ENCODE measurements at regions not wholly inside any gene's neighbourhood (a gene's known extent, or its start where the extent isn't known, plus 50 kb on each side); places are given as distances from the start of the nearest gene placed in this dataset.

DNA sequence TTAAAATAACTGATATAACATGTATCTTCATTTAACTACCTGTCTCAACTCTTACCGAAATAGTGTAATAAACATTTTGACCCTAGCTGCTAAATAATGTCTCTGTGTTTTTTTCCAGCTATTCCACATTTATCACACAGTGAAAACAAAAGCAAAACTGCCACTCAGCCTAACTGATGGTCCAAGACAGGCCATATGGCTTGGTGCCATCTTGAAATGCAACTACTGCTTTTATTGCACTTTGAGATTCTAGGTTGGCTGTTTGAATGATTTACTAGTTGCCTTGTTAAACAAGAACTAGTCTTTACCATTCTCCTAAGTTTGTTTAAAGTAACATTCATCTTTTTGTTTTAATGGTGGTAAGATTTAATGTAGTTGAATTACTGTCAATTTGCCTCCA is 739.8 kb downstream of the TFAP2A start:
- Histone ChIP-seq H3K27ac (ENCODE audit: low read length) (no peak overlapping the region), H3K9ac (ENCODE audit: low read length in 2 of 2) (no peak overlapping the region), H3K27me3 (ENCODE audit: control insufficient read depth in 1 of 2, insufficient read depth in 2 of 2, low read length in 2 of 2) (no peaks in the 10 kb centered on the region), H3K4me1 (ENCODE audit: control insufficient read depth, insufficient read depth, low read length) (no peaks in the 10 kb centered on the region), H3K36me3 (ENCODE audit: control insufficient read depth in 2 of 2, insufficient read depth in 2 of 2, low read length in 2 of 2) (no peaks in the 10 kb centered on the region), H3K9me3 (ENCODE audit: control insufficient read depth in 2 of 2, low read length in 2 of 2) (no peaks in the 10 kb centered on the region), H3K4me3 (ENCODE audit: low read length in 2 of 2) (no peak overlapping the region)

DNA sequence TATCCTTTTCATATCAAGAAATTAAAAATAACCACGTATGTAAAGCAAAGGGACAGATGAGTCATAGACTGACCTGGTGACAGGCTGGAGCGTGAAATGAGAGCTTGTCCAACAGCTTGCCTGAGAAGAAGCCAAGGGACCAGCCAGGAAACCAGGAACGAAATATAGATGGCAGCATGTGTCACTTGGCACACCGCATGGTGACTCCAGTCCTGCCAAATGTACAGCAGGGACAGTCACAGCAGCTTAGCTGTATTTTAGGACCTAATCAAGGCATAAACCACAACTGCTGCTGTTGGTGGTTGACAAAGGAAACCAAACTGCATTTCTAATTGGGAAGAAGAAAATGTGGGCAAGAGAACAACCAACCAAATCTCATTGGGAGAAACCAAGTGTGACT is 755.0 kb downstream of the TFAP2A start:
- Histone ChIP-seq H3K36me3 (ENCODE audit: control insufficient read depth in 2 of 2, insufficient read depth in 2 of 2, low read length in 2 of 2) (no peaks in the 10 kb centered on the region), H3K4me1 (ENCODE audit: control insufficient read depth, insufficient read depth, low read length) (no peaks in the 10 kb centered on the region), H3K9ac (ENCODE audit: low read length in 2 of 2) (no peak overlapping the region), H3K27me3 (ENCODE audit: control insufficient read depth in 1 of 2, insufficient read depth in 2 of 2, low read length in 2 of 2) (no peaks in the 10 kb centered on the region), H3K9me3 (ENCODE audit: control insufficient read depth in 2 of 2, low read length in 2 of 2) (no peaks in the 10 kb centered on the region), H3K4me3 (ENCODE audit: low read length in 2 of 2) (no peak overlapping the region), H3K27ac (ENCODE audit: low read length) (no peak overlapping the region)

DNA sequence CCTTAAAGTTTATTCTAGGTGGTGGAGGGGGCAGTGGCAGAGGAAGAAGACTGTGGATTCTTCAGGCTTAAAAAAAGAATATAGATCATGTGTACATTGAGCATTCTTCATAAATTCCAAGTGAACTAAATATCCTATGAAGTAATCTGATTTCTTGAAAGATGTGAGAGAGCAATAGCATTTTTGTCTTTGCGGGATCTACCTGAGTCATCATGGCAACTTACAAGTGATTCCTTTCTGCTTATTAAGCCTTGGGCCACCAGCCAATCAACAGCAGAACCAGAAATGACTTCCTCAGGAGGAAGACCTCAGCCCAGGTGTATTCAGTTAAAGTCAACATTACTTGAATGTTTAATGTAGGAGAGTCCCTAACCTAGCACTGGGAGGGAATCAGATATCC is 756.9 kb downstream of the TFAP2A start:
- Histone ChIP-seq H3K4me1 (ENCODE audit: control insufficient read depth, insufficient read depth, low read length) (no peaks in the 10 kb centered on the region), H3K27ac (ENCODE audit: low read length) (no peak overlapping the region), H3K27me3 (ENCODE audit: control insufficient read depth in 1 of 2, insufficient read depth in 2 of 2, low read length in 2 of 2) (no peaks in the 10 kb centered on the region), H3K9me3 (ENCODE audit: control insufficient read depth in 2 of 2, low read length in 2 of 2) (no peaks in the 10 kb centered on the region), H3K36me3 (ENCODE audit: control insufficient read depth in 2 of 2, insufficient read depth in 2 of 2, low read length in 2 of 2) (no peaks in the 10 kb centered on the region), H3K9ac (ENCODE audit: low read length in 2 of 2) (no peak overlapping the region), H3K4me3 (ENCODE audit: low read length in 2 of 2) (no peak overlapping the region)

DNA sequence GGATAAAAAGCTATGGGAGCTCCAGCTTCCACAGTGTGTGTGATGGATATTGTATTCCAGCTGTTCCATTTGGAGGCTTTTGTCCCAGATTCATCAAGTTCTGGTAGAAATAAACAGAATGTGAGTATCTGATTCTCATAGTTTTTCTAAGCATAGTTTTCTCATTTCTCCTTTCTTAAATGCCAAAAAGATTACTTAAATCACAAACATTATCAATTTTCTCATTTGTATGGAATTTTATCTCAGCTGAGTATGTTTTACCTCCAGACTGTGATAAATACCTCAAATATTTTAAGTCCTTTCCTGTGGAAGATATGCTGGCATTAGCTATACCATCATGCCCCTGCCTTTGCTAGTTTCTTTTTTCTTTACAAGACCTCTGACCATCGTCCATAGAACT is 767.3 kb downstream of the TFAP2A start:
- Histone ChIP-seq H3K36me3 (ENCODE audit: control insufficient read depth in 2 of 2, insufficient read depth in 2 of 2, low read length in 2 of 2) (no peaks in the 10 kb centered on the region), H3K4me1 (ENCODE audit: control insufficient read depth, insufficient read depth, low read length) (no peaks in the 10 kb centered on the region), H3K27ac (ENCODE audit: low read length) (no peak overlapping the region), H3K4me3 (ENCODE audit: low read length in 2 of 2) (no peak overlapping the region), H3K27me3 (ENCODE audit: control insufficient read depth in 1 of 2, insufficient read depth in 2 of 2, low read length in 2 of 2) (no peaks in the 10 kb centered on the region), H3K9ac (ENCODE audit: low read length in 2 of 2) (no peak overlapping the region), H3K9me3 (ENCODE audit: control insufficient read depth in 2 of 2, low read length in 2 of 2) (no peaks in the 10 kb centered on the region)

DNA sequence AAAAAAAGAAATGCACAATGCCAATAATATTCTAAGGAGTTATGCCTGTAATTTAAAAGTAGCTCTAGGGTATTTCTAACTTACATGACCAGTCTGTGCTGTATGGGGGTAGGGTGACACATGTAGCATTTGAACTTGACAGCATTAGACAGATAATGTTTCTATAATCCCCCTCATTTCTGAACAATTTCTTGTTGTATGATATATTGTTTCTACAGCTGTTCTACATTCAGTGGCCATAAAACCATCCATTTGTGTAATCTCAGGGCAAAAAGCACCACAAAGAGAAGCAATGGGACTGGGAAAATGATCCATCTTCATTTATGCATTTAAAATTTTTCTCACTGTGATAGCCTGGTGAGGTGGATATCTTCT is 767.8 kb downstream of the TFAP2A start:
- Histone ChIP-seq H3K9me3 (ENCODE audit: control insufficient read depth in 2 of 2, low read length in 2 of 2) (no peaks in the 10 kb centered on the region), H3K4me3 (ENCODE audit: low read length in 2 of 2) (no peak overlapping the region), H3K9ac (ENCODE audit: low read length in 2 of 2) (no peak overlapping the region), H3K27me3 (ENCODE audit: control insufficient read depth in 1 of 2, insufficient read depth in 2 of 2, low read length in 2 of 2) (no peaks in the 10 kb centered on the region), H3K36me3 (ENCODE audit: control insufficient read depth in 2 of 2, insufficient read depth in 2 of 2, low read length in 2 of 2) (no peaks in the 10 kb centered on the region), H3K27ac (ENCODE audit: low read length) (no peak overlapping the region), H3K4me1 (ENCODE audit: control insufficient read depth, insufficient read depth, low read length) (no peaks in the 10 kb centered on the region)

DNA sequence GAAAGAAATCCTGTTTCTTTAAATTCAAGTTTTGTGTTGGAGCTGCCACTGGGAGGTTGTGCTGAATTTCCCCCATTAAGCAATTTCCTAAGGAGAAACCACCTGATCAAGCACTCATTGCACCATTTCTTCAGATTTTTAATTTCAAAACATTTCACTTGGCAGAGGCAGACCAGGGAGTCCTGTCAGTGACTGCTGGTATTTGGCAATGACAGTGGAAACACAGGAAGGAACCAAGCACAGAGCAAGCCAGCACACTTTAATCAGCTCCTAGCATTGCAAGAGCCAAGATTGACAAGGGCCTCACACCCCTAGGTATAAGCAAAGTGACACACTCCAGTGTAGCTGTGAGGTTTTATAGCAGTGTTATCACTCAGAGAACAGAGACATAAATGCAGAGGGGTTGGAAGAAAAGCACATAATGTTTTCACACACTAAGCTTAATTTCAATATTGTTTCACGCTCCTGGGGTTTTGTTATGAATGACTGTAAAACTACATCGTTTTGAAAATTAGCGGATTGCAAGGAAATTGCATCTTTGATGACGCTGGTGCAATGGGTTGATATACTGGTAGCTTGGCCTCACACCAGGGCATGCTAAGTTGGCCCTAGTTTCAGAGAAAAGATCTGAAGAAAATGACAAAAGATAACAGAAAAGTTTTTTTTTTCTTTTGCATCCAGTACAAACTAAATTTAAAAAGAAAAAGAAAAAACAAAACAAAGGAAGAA is 768.4 kb downstream of the TFAP2A start:
- H3K27me3 ChIP-seq (ENCODE audit: control insufficient read depth in 1 of 2, insufficient read depth in 2 of 2, low read length in 2 of 2), result no peaks in the 10 kb centered on the region

DNA sequence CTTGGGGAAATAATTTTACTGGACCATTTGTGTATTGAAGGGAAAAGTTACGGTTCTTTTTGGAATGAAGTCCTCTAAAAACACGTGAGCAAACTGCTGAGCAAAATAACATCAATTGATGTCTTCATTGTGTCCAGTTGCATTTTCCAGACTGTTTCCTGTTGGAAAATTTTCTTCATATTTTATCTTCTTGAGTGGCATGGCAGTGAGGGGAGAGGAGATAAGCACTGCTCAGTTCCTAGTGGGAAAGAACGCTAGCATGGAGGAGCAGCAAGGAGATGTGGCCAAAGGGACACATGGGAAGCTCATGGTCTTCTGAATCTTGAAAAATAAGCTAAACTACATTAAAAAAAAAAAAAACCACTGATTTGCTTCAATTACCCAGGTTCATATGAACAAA is 776.0 kb downstream of the TFAP2A start:
- Histone ChIP-seq H3K9ac (ENCODE audit: low read length in 2 of 2) (no peak overlapping the region), H3K27me3 (ENCODE audit: control insufficient read depth in 1 of 2, insufficient read depth in 2 of 2, low read length in 2 of 2) (no peaks in the 10 kb centered on the region), H3K4me3 (ENCODE audit: low read length in 2 of 2) (no peak overlapping the region), H3K36me3 (ENCODE audit: control insufficient read depth in 2 of 2, insufficient read depth in 2 of 2, low read length in 2 of 2) (no peaks in the 10 kb centered on the region), H3K27ac (ENCODE audit: low read length) (no peak overlapping the region), H3K9me3 (ENCODE audit: control insufficient read depth in 2 of 2, low read length in 2 of 2) (no peaks in the 10 kb centered on the region), H3K4me1 (ENCODE audit: control insufficient read depth, insufficient read depth, low read length) (no peaks in the 10 kb centered on the region)

More for the DNA sequence above, 768.4 kb downstream of the TFAP2A start:
- no peaks in the 10 kb centered on the region for H3K9me3 ChIP-seq (ENCODE audit: control insufficient read depth in 2 of 2, low read length in 2 of 2)
- H3K27ac ChIP-seq (ENCODE audit: low read length), result no peak overlapping the region
- no peak overlapping the region for H3K4me3 ChIP-seq (ENCODE audit: low read length in 2 of 2)
- H3K4me1 ChIP-seq (ENCODE audit: control insufficient read depth, insufficient read depth, low read length), result no peaks in the 10 kb centered on the region
- no peaks in the 10 kb centered on the region for H3K36me3 ChIP-seq (ENCODE audit: control insufficient read depth in 2 of 2, insufficient read depth in 2 of 2, low read length in 2 of 2)
- no peak overlapping the region for H3K9ac ChIP-seq (ENCODE audit: low read length in 2 of 2)

DNA sequence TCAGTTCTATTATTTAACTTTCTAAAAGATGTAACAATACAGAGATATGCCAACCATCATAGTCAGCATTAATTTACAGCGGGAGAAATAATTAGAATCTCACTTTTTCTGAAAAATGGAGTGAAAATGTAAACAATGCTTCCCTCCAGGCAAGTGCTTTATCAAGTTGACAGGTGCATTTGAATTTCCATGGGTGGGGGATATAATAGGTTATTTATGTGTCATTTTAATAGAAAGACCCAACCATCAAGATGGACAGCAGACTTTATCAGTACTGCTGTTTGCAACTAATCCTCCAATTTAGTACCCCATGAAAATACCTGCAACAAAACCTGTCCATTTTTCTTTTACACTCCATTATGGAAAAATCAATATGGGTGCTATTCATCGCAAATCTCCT is 780.1 kb downstream of the TFAP2A start:
- H3K9ac ChIP-seq (ENCODE audit: low read length in 2 of 2), result no peak overlapping the region
- no peaks in the 10 kb centered on the region for H3K27me3 ChIP-seq (ENCODE audit: control insufficient read depth in 1 of 2, insufficient read depth in 2 of 2, low read length in 2 of 2)
- no peaks in the 10 kb centered on the region for H3K36me3 ChIP-seq (ENCODE audit: control insufficient read depth in 2 of 2, insufficient read depth in 2 of 2, low read length in 2 of 2)

DNA sequence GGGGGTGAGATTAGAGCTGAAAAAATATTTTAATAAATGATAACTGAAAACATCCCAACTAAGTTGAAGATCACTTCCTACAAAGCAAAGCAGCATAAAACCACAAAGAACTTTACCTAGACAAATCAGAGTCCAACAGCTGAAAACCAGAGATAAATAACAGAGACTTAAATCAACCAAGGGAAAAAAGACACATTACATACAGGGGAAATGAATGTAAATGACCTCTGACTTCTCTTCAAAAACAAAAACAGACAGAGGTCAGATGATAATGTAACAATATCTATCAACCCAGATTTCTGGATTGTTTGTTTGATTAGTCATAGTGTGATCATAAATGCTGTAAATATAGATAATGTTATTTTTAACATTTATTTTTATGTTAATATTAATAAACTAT is 782.8 kb downstream of the TFAP2A start:
- no peaks in the 10 kb centered on the region for H3K9me3 ChIP-seq (ENCODE audit: control insufficient read depth in 2 of 2, low read length in 2 of 2)

More for the DNA sequence above, 780.1 kb downstream of the TFAP2A start:
- Histone ChIP-seq H3K9me3 (ENCODE audit: control insufficient read depth in 2 of 2, low read length in 2 of 2) (no peaks in the 10 kb centered on the region), H3K27ac (ENCODE audit: low read length) (no peak overlapping the region), H3K4me3 (ENCODE audit: low read length in 2 of 2) (no peak overlapping the region), H3K4me1 (ENCODE audit: control insufficient read depth, insufficient read depth, low read length) (no peaks in the 10 kb centered on the region)

DNA sequence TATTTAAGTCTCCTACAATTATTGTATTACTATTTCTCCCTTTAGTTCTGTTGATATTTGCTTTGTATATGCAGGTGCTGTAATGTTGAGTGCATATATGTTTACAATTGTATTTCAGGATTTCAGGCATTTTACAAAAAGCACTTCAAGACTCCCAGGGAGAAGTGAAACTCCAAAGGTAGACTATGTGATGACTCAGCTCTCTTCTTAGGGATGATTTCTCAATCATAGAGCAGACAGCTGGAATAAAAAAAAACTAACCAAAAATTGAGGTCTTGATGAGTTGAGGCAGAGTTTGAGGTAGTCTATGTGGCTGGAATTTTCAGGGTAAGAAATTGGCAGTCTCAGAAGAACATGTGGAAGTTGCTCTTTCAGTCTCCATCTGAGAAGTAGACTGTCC is 786.1 kb downstream of the TFAP2A start:
- Histone ChIP-seq H3K27me3 (ENCODE audit: control insufficient read depth in 1 of 2, insufficient read depth in 2 of 2, low read length in 2 of 2) (no peaks in the 10 kb centered on the region), H3K4me1 (ENCODE audit: control insufficient read depth, insufficient read depth, low read length) (no peaks in the 10 kb centered on the region), H3K9ac (ENCODE audit: low read length in 2 of 2) (no peak overlapping the region), H3K27ac (ENCODE audit: low read length) (no peak overlapping the region), H3K36me3 (ENCODE audit: control insufficient read depth in 2 of 2, insufficient read depth in 2 of 2, low read length in 2 of 2) (no peaks in the 10 kb centered on the region), H3K9me3 (ENCODE audit: control insufficient read depth in 2 of 2, low read length in 2 of 2) (peaks cover under 1 to 3% of the 10 kb centered on the region in 2 donors), H3K4me3 (ENCODE audit: low read length in 2 of 2) (no peak overlapping the region)

More for the DNA sequence above, 782.8 kb downstream of the TFAP2A start:
- Histone ChIP-seq H3K36me3 (ENCODE audit: control insufficient read depth in 2 of 2, insufficient read depth in 2 of 2, low read length in 2 of 2) (no peaks in the 10 kb centered on the region), H3K9ac (ENCODE audit: low read length in 2 of 2) (no peak overlapping the region), H3K27ac (ENCODE audit: low read length) (no peak overlapping the region), H3K4me1 (ENCODE audit: control insufficient read depth, insufficient read depth, low read length) (no peaks in the 10 kb centered on the region), H3K4me3 (ENCODE audit: low read length in 2 of 2) (no peak overlapping the region), H3K27me3 (ENCODE audit: control insufficient read depth in 1 of 2, insufficient read depth in 2 of 2, low read length in 2 of 2) (no peaks in the 10 kb centered on the region)

DNA sequence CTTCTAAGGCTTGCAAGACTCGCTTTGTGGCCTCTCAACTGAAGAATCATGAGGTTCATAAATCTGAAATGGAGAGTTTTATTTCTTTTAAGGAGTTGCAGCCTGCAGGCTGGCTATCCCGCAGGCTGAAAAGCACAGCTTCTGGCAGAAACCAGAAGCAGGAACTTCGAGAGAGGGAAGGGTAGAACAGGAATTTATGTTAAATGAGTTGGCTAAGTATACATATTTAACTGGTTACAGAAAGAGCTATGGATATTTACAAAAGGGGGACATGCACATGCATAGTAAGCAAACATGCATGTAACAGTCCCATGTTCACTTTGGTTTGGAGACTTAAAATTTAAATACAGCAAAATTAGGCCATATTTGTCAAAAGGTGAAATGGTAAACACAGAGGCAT is 787.0 kb downstream of the TFAP2A start:
- no peak overlapping the region for H3K4me3 ChIP-seq (ENCODE audit: low read length in 2 of 2)
- H3K27ac ChIP-seq (ENCODE audit: low read length), result no peak overlapping the region
- no peaks in the 10 kb centered on the region for H3K4me1 ChIP-seq (ENCODE audit: control insufficient read depth, insufficient read depth, low read length)
- H3K27me3 ChIP-seq (ENCODE audit: control insufficient read depth in 1 of 2, insufficient read depth in 2 of 2, low read length in 2 of 2), result no peaks in the 10 kb centered on the region
- H3K9ac ChIP-seq (ENCODE audit: low read length in 2 of 2), result no peak overlapping the region
- no peaks in the 10 kb centered on the region for H3K36me3 ChIP-seq (ENCODE audit: control insufficient read depth in 2 of 2, insufficient read depth in 2 of 2, low read length in 2 of 2)
- H3K9me3 ChIP-seq (ENCODE audit: control insufficient read depth in 2 of 2, low read length in 2 of 2), result peaks cover 2 to 3% of the 10 kb centered on the region in 2 donors

Data from stomach smooth muscle (tissue), 2 donors.